Cardiac fibroblast (primary cell): ENCODE measurements at regions not wholly inside any gene's neighbourhood (a gene's known extent, or its start where the extent isn't known, plus 50 kb on each side); places are given as distances from the start of the nearest gene placed in this dataset.

Experiments used
- DNase-seq, 2 donors: peaks; one replicate each; pipeline versions ENCODE4 v3.0.0 to v3.0.0-alpha.2; 2010; ENCODE audit warnings: low read depth in 2 of 2
- H3K4me3 ChIP-seq, 2 donors: replicated peaks in 1 of 2; 1 replicate in 1 of 2; 2 replicates in 1 of 2; pipeline ENCODE4 v1.5.1; 2011; ENCODE audit warnings: low read depth in 2 of 2, low read length in 2 of 2, mild to moderate bottlenecking in 2 of 2, moderate library complexity in 1 of 2
- TF ChIP-seq, protein P1 (sequence below): IDR thresholded peaks from one replicate; pipeline ENCODE4 v1.5.1; 2011; ENCODE audit warnings: low read depth, mild to moderate bottlenecking, low read length, inconsistent platforms

GRCh38 chr11:116498161-116498560 lies 274.6 kb downstream of the BUD13 start:
- H3K4me3 ChIP-seq = no peak overlapping the region
- TF ChIP-seq, protein P1, sequence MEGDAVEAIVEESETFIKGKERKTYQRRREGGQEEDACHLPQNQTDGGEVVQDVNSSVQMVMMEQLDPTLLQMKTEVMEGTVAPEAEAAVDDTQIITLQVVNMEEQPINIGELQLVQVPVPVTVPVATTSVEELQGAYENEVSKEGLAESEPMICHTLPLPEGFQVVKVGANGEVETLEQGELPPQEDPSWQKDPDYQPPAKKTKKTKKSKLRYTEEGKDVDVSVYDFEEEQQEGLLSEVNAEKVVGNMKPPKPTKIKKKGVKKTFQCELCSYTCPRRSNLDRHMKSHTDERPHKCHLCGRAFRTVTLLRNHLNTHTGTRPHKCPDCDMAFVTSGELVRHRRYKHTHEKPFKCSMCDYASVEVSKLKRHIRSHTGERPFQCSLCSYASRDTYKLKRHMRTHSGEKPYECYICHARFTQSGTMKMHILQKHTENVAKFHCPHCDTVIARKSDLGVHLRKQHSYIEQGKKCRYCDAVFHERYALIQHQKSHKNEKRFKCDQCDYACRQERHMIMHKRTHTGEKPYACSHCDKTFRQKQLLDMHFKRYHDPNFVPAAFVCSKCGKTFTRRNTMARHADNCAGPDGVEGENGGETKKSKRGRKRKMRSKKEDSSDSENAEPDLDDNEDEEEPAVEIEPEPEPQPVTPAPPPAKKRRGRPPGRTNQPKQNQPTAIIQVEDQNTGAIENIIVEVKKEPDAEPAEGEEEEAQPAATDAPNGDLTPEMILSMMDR = no peak
- no peak for DNase-seq

- no peak overlapping the region for H3K4me3 ChIP-seq
- no peak for DNase-seq
- TF ChIP-seq, protein P1 = no peak
Measured at GRCh38 chr11:116492600-116492999, 280.2 kb downstream of the BUD13 start.

GRCh38 chr11:116488836-116489389 lies 283.9 kb downstream of the BUD13 start:
- TF ChIP-seq, protein P1 = no peak
- DNase-seq = no peak
- no peak overlapping the region for H3K4me3 ChIP-seq

- no peak for DNase-seq
- TF ChIP-seq, protein P1 = no peak
- H3K4me3 ChIP-seq = no peak overlapping the region
Measured at GRCh38 chr11:116485425-116485824, 287.4 kb downstream of the BUD13 start.

GRCh38 chr11:116482716-116483115 lies 290.1 kb downstream of the BUD13 start:
- DNase-seq = no peak

DNA sequence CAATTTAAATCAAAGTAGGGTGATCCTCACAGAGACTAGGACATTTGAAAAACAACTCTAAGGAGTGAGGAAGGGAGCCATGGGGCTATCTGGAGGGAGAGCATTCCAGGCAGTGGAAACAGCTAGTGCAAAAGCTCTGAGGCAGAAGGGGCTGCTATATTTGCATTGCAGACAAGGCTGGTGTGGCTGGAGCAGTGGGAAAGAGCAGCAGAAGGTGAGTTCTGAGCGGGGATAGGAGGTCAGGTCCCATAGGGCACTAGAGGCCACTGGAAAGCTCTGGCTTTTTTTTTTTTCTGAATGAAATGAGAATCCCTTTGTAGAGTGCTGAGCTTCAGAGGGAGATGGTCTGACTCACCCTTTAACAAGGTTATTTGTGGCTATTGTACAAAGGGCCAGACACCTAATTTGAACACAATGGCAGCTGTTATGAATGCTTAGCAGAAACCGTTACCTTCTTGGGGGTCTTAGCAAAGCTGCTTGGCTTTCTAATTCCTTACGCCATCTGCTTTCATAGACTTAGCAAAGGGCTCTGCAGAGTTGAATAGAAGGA lies 291.6 kb downstream of the BUD13 start:
- H3K4me3 ChIP-seq = no peak overlapping the region
- TF ChIP-seq, protein P1 = no peak
- DNase-seq = no peak

More at GRCh38 chr11:116482716-116483115, 290.1 kb downstream of the BUD13 start:
- no peak overlapping the region for H3K4me3 ChIP-seq
- TF ChIP-seq, protein P1 = no peak
